Left ventricle myocardium superior (tissue), 1 donor: ENCODE measurements at regions not wholly inside any gene's neighbourhood (a gene's known extent, or its start where the extent isn't known, plus 50 kb on each side); places are given as distances from the start of the nearest gene placed in this dataset.
"Not testable (repeated sequence)": the region's sequence is repeated elsewhere in the genome, so short reads cannot be mapped to it uniquely, and the experiment has no call there.

Experiments
- ATAC-seq: fragments of 200-7000 bp; cut with Tn5 transposase; one replicate; pipeline ENCODE4 v1.9.1; 2020; ENCODE audit warnings: mild to moderate bottlenecking, moderate library complexity
- DNase-seq: peaks from one replicate; pipeline ENCODE4 v3.0.0-alpha.2; 2020
- intact Hi-C: fragments of 100-400 bp; cut with micrococcal nuclease; formaldehyde crosslinking; loops from one replicate; pipeline ENCODE4 v1.11.0; 2022
- donor health status: DM: no; HTN: yes; CAD: no; lungs with severe emphysema.

DNA sequence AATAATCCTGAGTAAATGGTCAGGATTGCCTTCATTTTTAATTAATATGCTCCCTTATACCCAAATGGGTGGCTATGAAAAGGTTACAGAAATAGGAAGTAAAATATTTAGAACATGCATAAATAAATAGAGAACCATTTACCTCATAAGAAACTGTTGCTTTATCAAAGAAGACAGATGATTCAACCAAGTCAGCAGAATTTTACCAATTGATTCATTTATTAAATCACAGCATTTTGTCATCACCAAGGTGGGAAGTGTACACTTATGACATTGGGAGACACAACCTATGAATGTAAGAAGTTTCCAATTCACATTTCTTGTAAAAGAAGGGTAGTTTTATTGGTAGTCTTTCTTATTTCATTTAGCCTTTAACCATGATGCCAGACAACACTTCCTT, 870.3 kb upstream of the CHORDC1 start:
- intact Hi-C loops: no loop called here
- DNase-seq (no peak), ATAC-seq (no peak)

DNA sequence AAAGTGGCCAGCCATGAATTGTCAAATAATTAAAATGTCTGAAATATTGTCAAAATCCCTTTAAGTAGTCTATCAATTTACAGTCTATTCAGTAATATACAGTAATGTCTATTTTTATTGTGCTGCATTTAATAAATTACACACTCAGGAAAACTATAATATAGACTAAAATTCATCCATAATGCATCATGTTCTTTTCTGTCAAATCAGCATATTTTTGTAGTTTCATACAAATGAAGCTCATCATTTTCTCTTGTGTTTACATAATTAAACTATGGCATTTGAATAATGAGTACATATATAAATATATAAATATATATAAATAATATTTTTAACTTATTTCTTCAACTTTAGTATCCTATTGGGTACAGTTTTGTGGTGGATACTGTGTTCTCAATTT, 868.7 kb upstream of the CHORDC1 start:
- ATAC-seq: no peak

DNA sequence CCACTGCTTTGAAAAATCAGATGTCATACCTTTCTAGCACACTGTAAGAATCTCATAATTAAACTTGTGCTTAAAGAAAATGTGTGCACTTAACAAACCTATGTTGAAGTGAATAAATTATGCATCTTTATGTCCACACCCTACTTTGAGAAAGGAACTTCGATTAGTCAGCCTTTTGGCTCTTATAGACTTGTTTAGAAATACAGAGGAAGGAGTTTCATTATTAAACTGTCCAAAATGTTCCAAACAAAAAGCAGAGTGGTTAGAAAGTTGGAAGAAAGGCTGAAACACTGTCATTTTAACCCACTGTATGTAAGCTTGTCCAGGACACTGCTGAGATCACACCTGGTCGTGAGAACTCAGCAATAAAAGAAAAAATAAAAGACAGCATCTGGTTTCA, 863.2 kb upstream of the CHORDC1 start:
- no peak for DNase-seq
- intact Hi-C loops: no loop called here

More for the DNA sequence above, 868.7 kb upstream of the CHORDC1 start:
- intact Hi-C loops: no loop called here
- no peak for DNase-seq

DNA sequence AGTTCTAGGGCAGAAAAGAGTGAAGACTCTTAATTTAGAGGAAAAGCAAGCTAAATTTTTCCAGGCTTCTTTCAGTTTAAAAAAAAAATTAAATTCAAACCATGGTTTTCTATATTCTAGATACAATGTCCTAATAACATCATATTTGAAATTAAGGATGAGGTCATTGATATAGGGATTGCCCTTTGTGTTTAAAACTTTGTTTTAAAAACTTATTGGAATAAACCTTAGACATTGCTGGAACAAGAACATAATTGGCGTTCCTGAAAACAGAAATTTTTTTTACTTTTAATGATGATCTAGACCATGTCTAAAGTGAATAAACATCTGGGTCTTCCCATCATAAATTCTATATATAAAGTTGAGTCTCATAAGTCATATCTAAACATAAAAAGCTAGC, 859.4 kb upstream of the CHORDC1 start:
- DNase-seq (no peak), ATAC-seq (no peak)
- intact Hi-C loops: no loop called here

More for the DNA sequence above, 863.2 kb upstream of the CHORDC1 start:
- no peak for ATAC-seq

DNA sequence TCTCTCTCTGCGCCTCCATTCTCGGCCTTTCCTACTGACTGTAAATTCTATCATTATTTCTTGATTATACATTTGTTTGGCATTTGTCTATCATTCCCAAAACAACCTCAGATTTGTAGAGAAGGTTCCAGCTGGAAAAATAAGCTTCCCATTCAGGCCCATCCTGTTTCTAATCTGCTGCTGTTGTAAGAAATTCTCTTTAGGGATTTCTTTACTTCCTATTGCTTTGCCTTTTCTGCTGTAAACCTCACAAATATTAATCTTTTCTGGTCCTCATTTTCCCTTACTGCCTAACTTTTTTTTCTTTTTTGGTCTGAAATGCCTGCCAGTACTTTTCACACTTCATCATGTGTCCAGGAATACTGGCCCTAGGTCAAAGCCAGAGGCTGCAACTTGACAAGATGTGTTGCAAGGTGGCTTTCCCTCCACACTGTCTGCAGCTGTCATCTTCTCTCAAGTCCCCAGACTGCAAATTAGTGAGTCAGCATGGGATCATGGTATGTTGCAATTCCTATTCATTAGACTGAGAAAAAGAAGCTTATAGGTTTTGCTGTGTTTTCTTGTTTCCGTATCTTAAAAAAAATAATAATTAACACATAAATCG, 858.7 kb upstream of the CHORDC1 start:
- DNase-seq (peak; percentile 29), ATAC-seq (peak; percentile 98)

DNA sequence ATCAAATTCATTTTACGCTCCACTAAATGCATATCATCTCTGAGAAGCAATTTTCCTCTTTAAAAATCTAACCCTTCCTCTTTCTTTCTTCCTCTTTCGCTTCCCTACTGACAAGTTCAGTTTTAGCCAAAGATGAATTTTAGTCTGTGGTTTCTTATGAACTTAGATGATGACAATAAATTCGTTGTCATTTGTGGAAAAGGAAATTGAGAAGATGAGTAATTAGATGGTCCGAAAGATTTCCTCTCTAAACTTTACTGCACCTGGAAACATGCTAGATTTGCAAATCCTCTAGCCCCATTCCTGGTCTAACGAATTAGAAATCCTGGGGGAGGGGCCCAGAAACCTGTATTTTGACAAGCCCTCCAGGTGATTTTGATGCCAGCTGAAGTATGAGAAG, 855.4 kb upstream of the CHORDC1 start:
- ATAC-seq (no peak), DNase-seq (no peak)
- intact Hi-C loops: no loop called here

More for the DNA sequence above, 858.7 kb upstream of the CHORDC1 start:
- intact Hi-C loops: no loop called here

DNA sequence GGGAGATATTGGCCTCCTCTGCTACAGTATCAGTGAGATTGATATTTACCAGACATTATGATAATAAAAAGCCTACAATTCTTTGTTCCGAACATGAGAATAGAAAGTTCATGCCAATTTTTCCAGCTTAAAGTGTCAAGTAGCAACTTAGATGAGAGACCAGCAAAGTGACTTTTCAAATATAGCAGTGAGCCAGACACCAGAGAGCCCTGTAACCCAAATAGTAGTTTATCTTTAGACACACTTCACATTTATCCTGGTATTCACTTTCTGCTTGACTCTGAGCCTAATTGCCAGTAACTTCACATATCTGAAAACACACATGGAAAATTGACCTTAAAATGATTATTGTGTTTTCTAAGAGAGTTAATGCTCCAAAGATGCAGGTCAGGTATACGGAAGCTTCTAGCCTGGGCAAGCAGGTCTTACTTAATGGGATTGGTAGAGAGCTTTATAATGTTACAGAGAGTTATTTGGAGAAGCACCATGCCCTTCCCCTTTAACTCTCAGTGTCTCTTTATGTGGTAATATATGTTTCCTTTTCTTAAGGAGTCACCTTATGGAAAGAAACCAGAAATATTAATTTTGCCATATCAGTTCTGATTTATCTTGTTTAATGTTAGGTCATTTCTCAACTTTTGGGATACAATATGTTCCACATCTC, 852.3 kb upstream of the CHORDC1 start:
- peak; percentile 67 for ATAC-seq
- intact Hi-C loops: no loop called here
- no peak for DNase-seq

DNA sequence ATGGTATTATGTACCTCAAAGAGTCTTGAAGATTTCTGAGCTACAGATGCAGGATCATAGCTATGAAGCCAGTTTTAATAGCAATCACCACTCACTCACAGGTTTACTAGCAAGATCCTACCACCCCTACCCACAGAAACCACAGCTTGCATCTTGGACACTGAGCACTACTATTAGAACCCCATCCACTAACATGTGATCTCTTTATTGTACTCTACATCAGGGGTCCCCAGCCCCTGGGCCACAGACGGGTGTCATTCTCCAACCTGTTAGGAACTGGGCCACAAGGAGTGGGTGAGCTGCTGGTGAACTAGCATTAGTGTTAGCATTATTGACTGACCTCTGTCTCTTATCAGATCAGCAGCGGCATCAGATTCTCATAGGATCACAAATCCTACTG, 844.8 kb upstream of the CHORDC1 start:
- no peak for DNase-seq
- intact Hi-C loops: no loop called here
- ATAC-seq: no peak

DNA sequence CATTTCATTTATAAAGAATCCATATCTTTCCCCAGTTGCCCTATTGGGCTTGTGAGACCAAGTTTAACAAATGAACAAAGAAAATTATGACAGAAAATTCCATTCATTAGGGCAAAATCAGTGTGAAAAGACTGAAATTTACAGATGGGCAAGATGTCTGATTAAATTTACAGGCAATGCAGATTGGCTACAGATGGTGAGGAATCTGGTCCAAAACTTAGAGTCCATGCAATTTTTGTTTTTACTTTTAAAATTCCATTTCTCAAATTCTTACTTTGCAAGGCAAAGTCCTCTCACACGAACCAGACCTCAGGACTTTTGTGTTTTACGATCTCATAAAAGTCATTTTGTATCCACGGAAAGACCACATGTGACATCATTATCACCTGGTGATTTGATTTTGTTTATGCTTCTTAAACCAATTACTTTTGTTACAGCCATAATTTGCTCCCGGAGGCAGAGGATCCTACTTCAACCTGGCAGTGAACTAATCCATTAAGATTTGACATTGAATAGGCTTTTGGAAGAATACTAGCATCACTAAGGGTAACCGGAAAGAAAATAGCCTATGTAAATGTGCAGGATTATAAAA, 843.7 kb upstream of the CHORDC1 start:
- intact Hi-C loops: no loop called here
- ATAC-seq (no peak), DNase-seq (no peak)

DNA sequence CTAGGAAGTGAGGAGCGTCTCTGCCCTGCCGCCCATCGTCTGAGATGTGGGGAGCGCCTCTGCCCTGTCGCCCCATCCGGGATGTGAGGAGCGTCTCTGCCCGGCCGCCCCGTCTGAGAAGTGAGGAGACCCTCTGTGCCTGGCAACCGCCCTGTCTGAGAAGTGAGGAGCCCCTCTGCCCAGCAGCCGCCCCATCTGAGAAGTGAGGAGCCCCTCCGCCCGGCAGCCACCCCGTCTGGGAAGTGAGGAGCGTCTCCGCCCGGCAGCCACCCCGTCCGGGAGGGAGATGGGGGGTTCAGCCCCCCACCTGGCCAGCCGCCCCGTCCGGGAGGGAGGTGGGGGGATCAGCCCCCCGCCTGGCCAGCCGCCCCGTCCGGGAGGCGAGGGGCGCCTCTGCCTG, 840.5 kb upstream of the CHORDC1 start:
- ATAC-seq, intact Hi-C loops, DNase-seq: not testable (repeated sequence)

DNA sequence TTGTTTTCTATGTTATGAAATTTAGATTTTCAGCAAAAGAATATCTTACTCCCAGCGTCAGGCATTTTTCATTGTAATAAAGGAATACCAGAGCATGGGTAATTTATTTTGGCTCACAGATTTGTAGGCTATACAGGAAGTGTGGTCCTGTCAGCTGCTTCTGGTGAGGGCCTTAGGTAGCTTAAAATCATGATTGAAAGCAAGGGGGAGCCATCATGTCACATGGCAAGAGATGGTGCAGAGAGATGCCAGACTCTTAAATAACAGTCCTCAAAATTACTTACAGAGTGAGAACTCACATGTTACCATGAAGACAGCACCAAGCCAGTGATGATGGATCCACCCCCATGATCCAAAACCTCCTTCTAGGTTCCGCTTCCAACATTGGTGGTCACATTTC, 825.0 kb upstream of the CHORDC1 start:
- no peak for DNase-seq
- ATAC-seq: no peak
- intact Hi-C loops: no loop called here

DNA sequence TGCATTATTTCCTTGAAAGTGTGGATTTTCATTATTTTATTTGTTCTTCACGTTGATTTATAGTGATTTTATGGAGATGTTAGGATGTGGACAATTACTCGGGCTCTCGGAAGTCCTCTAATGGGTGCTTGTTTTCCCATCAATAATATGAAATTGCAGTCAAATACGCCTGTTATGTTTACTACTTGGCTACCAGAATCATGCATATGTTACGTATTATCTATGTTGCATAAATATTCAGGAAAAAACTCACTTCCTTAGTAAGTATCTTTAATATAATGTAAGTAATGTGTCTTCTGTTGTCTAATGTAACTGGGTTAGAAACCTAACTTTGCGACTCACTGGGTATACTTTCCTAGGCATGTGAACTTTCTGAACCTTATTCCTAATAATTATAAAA, 823.4 kb upstream of the CHORDC1 start:
- ATAC-seq (no peak), DNase-seq (no peak)
- intact Hi-C loops: no loop called here

DNA sequence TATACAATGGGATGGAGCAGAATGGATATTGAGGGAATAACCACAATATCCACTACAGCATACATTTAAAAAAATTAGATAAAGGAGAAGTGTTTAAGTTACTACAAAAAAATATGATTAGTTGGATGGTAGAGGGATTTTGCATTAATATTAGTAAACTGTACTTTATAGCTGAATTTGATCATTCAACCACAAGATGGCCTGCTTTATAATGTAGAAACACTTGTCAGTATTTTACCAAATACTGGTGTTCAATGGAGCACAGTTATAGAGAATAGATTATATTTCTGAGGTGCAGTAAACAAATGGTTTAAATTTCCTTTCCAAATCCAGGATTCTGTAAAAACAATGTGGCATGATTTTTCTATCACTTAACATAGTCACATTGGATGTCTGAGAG, 818.8 kb upstream of the CHORDC1 start:
- no peak for ATAC-seq
- DNase-seq: no peak
- intact Hi-C loops: no loop called here

DNA sequence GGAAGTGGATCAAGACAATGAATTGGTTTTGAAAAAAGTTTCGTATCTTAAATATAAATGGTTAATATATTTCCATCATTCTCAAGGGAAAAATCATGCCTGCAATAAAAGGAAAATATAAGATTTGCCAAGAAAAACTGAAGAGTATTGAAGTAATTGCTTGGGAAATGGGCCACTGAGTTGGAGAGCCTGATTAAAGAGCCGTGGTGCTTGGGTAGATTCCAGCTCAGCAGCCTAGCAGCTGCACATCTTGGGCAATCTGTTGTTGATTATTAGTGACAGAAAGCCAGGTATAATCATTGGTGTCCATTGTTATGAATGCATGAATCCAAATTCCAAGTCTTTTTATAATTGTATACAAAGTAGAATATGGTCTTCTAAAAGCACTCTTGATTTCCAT, 800.9 kb upstream of the CHORDC1 start:
- intact Hi-C loops: no loop called here
- DNase-seq: peak; percentile 23
- peak; percentile 24 for ATAC-seq

DNA sequence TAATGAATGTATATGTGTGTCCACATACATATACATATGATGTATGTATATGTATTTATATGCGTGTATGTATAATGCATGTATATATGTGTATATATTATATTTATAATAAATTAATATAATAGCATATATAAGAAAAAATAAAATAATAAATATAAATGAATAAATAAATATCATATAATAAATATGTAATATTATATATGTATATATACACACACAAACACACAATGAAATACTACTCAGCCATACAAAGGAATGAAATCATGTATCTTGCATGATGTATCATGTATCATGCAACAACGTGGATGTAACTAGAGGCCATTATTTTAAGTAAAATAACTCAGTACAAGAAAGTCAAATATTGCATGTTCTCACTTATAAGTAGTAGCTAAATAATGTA, 788.7 kb upstream of the CHORDC1 start:
- no peak for DNase-seq
- intact Hi-C loops: no loop called here
- ATAC-seq: no peak

DNA sequence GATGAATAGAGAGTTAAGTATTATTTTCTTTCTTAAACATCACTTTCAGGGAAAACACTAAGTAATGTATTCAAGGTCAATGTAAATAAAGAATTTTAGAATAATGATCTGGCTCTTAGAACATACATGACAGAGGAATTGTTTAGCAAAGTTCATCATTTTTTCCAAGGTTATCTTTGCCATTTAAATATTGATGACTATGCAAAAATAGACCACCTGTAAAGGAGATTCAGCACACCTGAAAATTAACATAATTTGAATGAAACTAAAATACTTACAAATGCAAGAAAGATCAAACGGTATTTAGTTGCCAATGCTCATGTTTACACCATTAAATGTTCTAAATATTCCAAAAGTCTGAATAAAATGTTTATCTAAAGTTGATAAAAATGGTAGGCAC, 782.6 kb upstream of the CHORDC1 start:
- ATAC-seq: no peak
- intact Hi-C loops: no loop called here
- DNase-seq: no peak

DNA sequence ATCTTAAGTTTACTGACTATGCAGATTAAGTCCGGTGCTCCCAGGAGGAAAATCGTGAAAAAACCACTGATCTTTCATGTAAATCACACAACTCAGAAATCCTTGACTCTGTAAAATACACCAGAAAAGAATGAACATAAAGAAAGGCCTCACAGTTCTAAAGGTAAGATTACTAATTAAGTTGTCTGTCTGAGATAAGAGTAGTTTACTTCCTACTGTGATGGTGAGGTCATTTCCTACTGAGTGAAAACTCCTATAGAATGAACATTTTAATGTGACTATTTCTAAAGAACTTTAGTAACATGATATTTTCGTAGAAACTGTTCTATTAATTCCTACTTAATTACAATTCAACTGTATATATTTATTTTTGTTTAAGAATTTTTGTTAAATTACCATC, 774.4 kb upstream of the CHORDC1 start:
- DNase-seq (no peak), ATAC-seq (no peak)
- intact Hi-C loops: no loop called here

DNA sequence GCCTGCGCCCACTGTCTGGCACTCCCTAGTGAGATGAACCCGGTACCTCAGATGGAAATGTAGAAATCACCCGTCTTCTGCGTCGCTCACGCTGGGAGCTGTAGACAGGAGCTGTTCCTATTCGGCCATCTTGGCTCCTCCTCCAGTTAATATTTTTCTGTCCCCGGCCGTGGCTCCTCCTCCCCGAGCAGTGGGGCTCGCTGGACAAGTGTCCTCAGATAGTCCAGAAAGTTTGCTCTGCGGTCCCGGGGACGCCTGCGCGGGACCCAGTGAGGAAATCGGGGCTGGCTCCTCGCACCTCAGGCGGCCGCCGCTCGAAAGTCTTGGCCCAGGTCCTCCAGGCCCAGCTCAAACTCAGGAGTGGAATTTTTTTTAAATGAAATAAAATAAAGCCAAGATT, 749.3 kb upstream of the CHORDC1 start:
- DNase-seq, intact Hi-C loops, ATAC-seq: not testable (repeated sequence)

DNA sequence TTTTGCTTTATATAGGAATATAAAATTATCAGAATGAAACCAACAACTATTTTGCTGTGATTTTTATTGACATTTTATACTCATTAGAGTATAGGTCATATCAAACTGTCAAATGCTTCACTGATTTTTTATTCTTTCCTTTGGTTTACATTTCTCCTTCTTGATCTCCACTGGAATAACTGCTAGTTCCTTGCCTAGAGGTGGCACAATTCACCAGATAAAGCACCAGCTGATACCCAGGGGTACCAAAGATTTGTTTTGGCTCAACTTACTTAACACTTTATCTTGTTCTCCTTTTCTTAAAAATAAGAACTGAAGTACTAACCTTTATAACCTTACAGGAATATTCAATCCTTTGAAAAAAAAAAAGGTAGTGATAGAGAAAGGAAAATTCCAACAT, 725.1 kb upstream of the CHORDC1 start:
- DNase-seq (no peak), ATAC-seq (no peak)
- intact Hi-C loops: no loop called here

DNA sequence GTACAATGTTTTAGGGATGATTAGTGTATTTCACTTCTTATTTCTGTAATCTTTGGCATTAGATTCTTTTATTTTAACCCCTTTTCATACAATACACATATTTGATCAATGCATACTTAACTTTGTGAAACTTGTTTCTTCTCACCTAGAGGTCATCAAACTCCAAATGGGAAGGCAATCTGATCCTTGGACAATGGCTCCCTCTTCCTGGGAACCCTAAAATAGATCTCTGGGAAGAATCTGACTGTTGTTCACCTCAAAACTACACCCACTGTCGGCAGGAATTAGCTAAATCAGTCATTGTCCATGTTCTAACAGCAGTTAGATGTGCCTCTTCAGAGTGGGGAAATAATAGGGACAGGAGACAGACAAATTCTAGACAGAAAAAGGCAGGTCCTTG, 707.4 kb upstream of the CHORDC1 start:
- DNase-seq (no peak), ATAC-seq (no peak)
- intact Hi-C loops: no loop called here

DNA sequence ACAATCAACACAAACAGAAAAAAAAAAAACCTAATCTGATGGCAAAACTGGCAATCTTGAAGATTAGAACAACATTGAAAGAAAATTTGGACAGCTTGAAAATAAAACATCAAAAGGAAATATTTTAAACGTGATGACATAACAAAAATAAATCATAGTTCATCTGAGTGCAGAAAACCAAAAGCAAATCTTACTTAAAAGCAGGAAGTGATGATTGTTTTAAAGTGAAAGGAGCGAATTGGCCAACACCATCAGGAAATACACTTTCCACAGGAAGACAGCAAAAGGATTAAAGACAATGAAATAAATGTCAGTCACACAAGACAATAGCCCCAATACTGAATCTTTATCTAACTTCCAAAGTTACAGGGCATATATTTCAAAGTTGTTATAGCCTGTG, 696.5 kb upstream of the CHORDC1 start:
- no peak for DNase-seq
- no peak for ATAC-seq
- intact Hi-C loops: no loop called here
